ENCODE measurements at regions not wholly inside any gene's neighbourhood (a gene's known extent, or its start where the extent isn't known, plus 50 kb on each side); places are given as distances from the start of the nearest gene placed in this dataset.

DNA sequence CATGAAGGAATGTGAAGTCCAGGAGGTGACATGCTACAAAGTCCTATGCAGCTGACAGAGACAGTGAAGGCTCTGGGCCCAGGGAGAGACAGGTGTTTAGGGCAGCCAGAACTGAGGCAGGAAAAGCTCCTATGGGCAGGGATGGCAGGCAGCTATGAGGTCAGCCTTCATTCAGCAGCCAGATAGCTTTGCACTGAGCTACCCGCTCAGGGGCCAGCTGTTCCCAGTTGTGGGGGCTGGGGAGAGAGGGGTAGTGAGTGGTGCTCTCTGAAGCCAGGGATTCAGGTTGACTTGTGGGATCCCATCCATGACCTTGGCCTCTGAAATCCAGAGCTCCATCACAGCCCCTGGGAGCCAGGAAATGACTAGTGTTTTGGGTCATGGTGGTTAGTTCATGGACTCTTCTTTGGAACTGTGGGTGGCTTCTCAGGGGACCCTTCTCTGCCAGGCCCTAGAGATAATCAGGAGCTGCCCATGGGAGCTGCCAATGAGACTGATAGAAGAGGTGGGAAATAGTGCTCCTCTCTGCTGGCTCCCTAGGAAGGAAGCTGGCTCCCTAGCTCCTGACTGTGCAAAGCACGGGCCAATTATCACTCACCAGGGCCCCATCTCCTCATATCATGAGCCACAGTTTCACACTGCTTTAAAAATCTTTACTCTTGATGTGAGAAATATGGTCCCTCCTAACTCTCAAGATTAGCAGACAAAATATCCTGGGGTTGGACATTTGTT, 127.7 kb downstream of the VEGFA start:
- ChIA-PET POLR2A (interaction anchor here (0.7 kb wide), 1 partner anchor 34 kb away, joined by 3 read pairs; no protein-coding TSS in a partner anchor), SMC1A (ENCODE audit: uncharacterized antibody, unreplicated experiment) (interaction anchor here (0.6 to 1.2 kb wide), 3 partner anchors 16 to 44 kb away, joined by 3 to 4 read pairs (median 3); no protein-coding TSS in a partner anchor)
- 64% methylated on average over 2 of the region's 2 CpGs for WGBS (ENCODE audit: insufficient coverage, insufficient replicate concordance, low lambda C conversion rate, missing lambda C conversion rate)
- TF ChIP-seq, protein P1, sequence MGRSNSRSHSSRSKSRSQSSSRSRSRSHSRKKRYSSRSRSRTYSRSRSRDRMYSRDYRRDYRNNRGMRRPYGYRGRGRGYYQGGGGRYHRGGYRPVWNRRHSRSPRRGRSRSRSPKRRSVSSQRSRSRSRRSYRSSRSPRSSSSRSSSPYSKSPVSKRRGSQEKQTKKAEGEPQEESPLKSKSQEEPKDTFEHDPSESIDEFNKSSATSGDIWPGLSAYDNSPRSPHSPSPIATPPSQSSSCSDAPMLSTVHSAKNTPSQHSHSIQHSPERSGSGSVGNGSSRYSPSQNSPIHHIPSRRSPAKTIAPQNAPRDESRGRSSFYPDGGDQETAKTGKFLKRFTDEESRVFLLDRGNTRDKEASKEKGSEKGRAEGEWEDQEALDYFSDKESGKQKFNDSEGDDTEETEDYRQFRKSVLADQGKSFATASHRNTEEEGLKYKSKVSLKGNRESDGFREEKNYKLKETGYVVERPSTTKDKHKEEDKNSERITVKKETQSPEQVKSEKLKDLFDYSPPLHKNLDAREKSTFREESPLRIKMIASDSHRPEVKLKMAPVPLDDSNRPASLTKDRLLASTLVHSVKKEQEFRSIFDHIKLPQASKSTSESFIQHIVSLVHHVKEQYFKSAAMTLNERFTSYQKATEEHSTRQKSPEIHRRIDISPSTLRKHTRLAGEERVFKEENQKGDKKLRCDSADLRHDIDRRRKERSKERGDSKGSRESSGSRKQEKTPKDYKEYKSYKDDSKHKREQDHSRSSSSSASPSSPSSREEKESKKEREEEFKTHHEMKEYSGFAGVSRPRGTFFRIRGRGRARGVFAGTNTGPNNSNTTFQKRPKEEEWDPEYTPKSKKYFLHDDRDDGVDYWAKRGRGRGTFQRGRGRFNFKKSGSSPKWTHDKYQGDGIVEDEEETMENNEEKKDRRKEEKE (IDR thresholded peaks at IDR 0.05) = no peak
- no peak for TF ChIP-seq CBFB (IDR thresholded peaks at IDR 0.05; ENCODE audit: low read depth)
- TF ChIP-seq, protein P2, sequence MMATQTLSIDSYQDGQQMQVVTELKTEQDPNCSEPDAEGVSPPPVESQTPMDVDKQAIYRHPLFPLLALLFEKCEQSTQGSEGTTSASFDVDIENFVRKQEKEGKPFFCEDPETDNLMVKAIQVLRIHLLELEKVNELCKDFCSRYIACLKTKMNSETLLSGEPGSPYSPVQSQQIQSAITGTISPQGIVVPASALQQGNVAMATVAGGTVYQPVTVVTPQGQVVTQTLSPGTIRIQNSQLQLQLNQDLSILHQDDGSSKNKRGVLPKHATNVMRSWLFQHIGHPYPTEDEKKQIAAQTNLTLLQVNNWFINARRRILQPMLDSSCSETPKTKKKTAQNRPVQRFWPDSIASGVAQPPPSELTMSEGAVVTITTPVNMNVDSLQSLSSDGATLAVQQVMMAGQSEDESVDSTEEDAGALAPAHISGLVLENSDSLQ (IDR thresholded peaks at IDR 0.05) = no peak
- no peak for TF ChIP-seq NR2C1 (IDR thresholded peaks at IDR 0.05)
- TF ChIP-seq GATAD2B (conservative IDR thresholded peaks at IDR 0.05; ENCODE audit: low read depth) = no peak
- TF ChIP-seq E2F8 (IDR thresholded peaks at IDR 0.05; ENCODE audit: low read depth, partially characterized antibody) = no peak
- TF ChIP-seq, protein P3, sequence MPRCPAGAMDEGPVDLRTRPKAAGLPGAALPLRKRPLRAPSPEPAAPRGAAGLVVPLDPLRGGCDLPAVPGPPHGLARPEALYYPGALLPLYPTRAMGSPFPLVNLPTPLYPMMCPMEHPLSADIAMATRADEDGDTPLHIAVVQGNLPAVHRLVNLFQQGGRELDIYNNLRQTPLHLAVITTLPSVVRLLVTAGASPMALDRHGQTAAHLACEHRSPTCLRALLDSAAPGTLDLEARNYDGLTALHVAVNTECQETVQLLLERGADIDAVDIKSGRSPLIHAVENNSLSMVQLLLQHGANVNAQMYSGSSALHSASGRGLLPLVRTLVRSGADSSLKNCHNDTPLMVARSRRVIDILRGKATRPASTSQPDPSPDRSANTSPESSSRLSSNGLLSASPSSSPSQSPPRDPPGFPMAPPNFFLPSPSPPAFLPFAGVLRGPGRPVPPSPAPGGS (IDR thresholded peaks at IDR 0.05; ENCODE audit: borderline replicate concordance, insufficient read depth, low read depth, low read length, poor library complexity, severe bottlenecking) = no peak
- no peak for TF ChIP-seq NBN (IDR thresholded peaks at IDR 0.05)
- no peak for TF ChIP-seq NFIC (IDR thresholded peaks at IDR 0.05; ENCODE audit: low read depth, low read length)
- TF ChIP-seq, protein P4, sequence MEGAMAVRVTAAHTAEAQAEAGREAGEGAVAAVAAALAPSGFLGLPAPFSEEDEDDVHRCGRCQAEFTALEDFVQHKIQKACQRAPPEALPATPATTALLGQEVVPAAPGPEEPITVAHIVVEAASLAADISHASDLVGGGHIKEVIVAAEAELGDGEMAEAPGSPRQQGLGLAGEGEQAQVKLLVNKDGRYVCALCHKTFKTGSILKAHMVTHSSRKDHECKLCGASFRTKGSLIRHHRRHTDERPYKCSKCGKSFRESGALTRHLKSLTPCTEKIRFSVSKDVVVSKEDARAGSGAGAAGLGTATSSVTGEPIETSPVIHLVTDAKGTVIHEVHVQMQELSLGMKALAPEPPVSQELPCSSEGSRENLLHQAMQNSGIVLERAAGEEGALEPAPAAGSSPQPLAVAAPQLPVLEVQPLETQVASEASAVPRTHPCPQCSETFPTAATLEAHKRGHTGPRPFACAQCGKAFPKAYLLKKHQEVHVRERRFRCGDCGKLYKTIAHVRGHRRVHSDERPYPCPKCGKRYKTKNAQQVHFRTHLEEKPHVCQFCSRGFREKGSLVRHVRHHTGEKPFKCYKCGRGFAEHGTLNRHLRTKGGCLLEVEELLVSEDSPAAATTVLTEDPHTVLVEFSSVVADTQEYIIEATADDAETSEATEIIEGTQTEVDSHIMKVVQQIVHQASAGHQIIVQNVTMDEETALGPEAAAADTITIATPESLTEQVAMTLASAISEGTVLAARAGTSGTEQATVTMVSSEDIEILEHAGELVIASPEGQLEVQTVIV (IDR thresholded peaks at IDR 0.05; ENCODE audit: borderline replicate concordance, partially characterized antibody) = no peak
- TF ChIP-seq MEF2B (IDR thresholded peaks at IDR 0.05; ENCODE audit: partially characterized antibody, poor library complexity, severe bottlenecking) = no peak
- no peak for TF ChIP-seq SMAD1 (IDR thresholded peaks at IDR 0.05; ENCODE audit: low read depth, partially characterized antibody)

More for the DNA sequence above, 127.7 kb downstream of the VEGFA start:
- Histone ChIP-seq H4K20me1 (ENCODE audit: control insufficient read depth, insufficient read depth) (no peaks in the 10 kb centered on the region), H3K4me2 (ENCODE audit: control insufficient read depth, insufficient read depth) (no peak overlapping the region), H3K79me2 (ENCODE audit: control insufficient read depth, insufficient read depth, low read length) (no peaks in the 10 kb centered on the region), H3K27me3 (replicated peaks in 1 of 2; ENCODE audit: control insufficient read depth in 2 of 2, insufficient read depth in 2 of 2, low read length in 1 of 2) (no peaks in the 10 kb centered on the region; a peak in 2 of 4 replicates), H3K9me3 (replicated peaks; ENCODE audit: control insufficient read depth, insufficient read depth, low read length) (no peaks in the 10 kb centered on the region), H3K9ac (ENCODE audit: control insufficient read depth, insufficient read depth, low read length) (no peak overlapping the region), H3K36me3 (ENCODE audit: control insufficient read depth in 2 of 2, insufficient read depth in 2 of 2, low read length in 1 of 2) (no peaks in the 10 kb centered on the region), H3K27ac (ENCODE audit: control insufficient read depth, insufficient read depth) (no peak overlapping the region), H3K4me3 (no peak overlapping the region), H2AFZ (ENCODE audit: control insufficient read depth, low read depth, low read length) (no peak overlapping the region), H3K4me1 (ENCODE audit: control insufficient read depth, insufficient read depth, low read length) (no peaks in the 10 kb centered on the region; the same call in 1 of the 2 replicates)
- ChIA-PET RAD21 (ENCODE audit: unreplicated experiment) (no interaction called here), CTCF (interaction anchor here (1.0 to 1.3 kb wide), 3 partner anchors 17 to 104 kb away, joined by 3 to 4 read pairs (median 3); no protein-coding TSS in a partner anchor)
- no peak for ATAC-seq
- intact Hi-C loops (cut with micrococcal nuclease; ENCODE audit: unreplicated experiment) (no loop called here), in situ Hi-C loops (cut with MboI) (no loop called here)
- BruUV-seq (replicated peaks) = no TSS peak
- no peak for DNase-seq (ENCODE audit: low read depth, low spot score)
- no peak for FAIRE-seq
